CD4-positive, alpha-beta T cell treated with Interleukin-15 for 1 hour (primary cell): ENCODE measurements at regions not wholly inside any gene's neighbourhood (a gene's known extent, or its start where the extent isn't known, plus 50 kb on each side); places are given as distances from the start of the nearest gene placed in this dataset.

ENCODE experiments used
- DNase-seq: peaks from one replicate; pipeline ENCODE4 v3.0.0-alpha.2; 2020

DNA sequence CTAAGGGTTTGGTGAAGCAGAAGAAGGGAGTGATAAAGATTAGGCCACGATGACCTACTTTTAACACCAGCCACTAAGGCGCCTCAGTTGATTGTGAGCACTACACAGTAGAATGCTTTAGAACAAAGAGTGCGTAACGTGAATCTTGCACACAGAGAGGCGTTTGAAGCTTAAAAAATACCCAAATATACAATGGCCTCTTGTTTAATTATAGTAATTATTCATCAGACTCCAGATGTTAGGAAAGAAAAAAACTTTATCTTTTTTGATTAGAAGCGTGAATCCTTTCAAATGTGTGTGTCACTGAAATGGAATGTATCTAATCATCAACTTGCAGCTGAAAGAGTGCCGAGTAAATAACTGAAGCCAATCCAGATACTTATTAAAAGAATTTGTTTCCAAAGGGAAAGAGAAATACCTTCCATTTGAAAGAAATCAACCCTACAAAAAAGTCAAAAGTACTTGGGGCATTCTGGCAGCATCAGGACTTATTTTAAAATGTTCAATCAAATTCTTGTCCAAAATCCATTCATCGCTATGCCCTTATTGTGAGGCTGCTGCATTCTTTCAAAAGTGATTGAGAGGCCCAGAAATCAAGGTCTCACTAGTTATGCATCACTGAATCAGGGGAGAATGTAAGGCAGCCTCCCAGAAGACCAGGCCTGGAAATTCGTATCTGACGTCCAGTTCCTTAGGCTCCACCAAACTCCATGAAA, 337.5 kb downstream of the ZNF608 start:
- no peak for DNase-seq

DNA sequence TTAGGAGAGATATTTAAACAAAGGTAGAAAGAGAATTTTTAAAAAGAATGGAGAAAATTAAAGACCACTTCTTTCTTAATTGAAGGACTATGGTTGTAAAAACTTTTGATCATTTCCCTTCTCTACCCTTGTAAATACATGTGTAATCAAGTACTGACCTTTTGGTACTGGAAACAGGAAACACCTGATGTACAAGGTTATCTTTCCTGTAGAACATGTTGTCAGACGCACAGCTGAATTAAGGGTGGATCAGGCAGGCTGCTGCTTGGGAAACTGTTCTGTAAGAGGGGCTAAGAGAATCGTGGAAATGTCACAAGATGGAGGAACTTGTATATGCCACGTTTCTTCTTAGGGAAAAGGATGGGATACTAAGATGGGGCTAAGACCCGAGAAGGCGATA, 341.6 kb downstream of the ZNF608 start:
- DNase-seq, result no peak

GRCh38 chr5:124403281-124403680, 343.2 kb downstream of the ZNF608 start:
- no peak for DNase-seq

- DNase-seq, result no peak
These were observed 344.3 kb downstream of the ZNF608 start for GRCh38 chr5:124402144-124402581.

GRCh38 chr5:124401476-124402143, 344.8 kb downstream of the ZNF608 start:
- DNase-seq, result no peak

DNA sequence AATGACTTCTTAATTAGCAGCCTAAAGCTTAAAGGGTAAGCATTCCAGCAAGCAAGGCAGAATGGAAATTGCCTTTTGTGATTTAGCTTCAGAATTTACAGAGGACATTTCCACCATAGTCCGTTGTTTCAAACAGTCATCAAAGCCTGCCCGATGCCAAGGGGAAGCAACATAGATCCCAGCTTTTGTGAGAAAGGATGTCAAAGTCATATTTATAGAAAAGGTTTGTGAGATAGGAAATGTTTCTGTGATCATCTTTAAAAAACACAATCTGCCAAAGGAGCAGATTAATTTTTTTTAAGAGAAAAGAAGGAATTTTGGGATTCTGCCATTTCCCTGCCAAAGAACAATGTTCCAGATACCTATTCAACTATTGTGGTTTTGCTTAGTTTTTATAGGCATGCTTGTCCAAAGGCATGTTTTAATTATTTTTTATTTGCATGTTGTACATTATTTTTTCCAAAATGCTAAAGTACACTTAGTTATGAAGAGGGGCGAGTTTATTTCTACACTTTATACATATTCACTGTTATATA, 346.9 kb downstream of the ZNF608 start:
- DNase-seq, result no peak

DNA sequence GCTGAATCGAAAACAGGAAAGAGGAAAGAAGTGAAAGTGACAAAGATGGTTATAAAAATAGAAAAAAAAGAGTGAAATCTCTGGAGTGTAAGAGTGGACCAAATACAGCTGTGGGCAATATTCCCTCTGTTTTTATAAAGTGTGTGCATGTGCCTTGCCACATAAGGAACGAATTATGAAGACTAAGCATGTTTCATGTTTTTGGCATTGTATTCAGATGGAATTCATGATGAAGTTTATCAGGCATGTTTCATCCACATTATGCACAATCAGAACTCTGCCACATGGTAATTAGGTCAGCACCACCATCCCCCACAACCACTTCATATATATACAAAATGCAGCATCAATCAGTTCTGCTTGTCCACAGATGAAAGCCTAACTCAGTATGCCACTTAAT, 348.0 kb downstream of the ZNF608 start:
- DNase-seq, result no peak

GRCh38 chr5:124397317-124397716, 349.1 kb downstream of the ZNF608 start:
- no peak for DNase-seq

GRCh38 chr5:124395926-124396325, 350.5 kb downstream of the ZNF608 start:
- no peak for DNase-seq

DNA sequence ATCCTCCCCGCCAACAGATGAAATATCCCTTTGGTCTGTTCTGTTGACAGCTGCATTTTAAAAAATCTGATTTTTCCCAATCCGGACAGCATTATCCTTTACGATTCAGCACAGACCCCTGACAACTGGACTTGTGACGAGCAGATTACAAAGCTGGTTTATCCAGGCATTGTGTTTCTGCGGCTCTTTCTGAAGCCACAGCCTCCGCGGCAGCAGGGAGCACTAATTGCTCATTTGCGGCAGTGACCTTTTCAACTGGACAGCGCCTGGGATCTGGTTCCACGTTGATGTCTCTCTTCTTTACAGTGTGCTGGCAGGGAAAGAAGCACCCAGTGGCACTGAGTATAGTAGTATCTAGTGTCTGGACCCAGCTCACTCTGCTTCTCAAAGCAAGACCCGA, 351.2 kb downstream of the ZNF608 start:
- no peak for DNase-seq

DNA sequence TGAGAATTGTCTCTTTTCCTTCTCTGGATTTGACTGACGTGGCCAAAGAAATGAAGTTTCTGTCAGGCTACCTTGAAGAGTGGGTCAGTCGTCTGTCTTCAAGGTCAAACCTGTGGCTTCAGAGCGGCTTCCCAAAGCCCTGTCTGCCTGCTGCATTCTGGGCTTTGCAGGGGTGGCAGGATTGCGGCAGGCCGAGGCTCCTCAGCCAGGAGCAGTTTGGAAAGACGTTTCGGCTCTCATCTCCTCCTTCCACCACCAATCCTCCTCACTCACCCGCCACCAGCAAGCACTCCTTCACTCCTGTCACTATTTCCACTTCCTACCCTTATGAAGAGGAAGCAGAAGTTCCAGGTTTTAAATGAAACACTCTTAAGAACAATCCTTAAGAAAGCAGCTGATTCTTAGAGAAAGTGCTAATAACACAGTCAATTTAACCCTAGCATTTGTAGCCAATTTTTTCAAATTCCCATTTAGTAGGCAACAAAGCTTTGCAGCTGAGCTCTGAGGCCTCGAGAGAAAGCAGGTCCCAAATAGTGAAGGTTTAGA, 351.7 kb downstream of the ZNF608 start:
- DNase-seq, result no peak

GRCh38 chr5:124393584-124394379, 352.7 kb downstream of the ZNF608 start:
- DNase-seq, result no peak

- DNase-seq, result no peak
These were observed 362.7 kb downstream of the ZNF608 start for GRCh38 chr5:124383693-124384092.

GRCh38 chr5:124377386-124377785, 369.1 kb downstream of the ZNF608 start:
- no peak for DNase-seq

DNA sequence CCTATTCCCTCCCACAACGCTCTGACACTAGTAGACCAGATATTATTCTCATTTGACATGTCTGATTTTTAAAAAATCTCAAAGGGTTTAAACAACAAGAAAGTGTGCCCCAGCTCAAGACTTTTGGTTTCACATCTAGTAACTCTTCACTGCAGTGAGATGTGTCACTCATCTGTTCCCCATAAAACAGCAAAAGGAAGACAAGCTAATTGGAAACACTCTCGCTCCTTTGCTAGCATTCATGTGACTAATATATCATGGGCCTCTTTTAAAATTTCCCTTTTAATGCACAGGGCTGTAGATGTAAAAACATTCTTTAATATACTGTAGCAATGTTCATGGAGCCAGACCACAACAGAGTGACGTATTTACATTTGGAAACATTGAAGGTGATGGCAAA, 372.6 kb downstream of the ZNF608 start:
- DNase-seq, result no peak

DNA sequence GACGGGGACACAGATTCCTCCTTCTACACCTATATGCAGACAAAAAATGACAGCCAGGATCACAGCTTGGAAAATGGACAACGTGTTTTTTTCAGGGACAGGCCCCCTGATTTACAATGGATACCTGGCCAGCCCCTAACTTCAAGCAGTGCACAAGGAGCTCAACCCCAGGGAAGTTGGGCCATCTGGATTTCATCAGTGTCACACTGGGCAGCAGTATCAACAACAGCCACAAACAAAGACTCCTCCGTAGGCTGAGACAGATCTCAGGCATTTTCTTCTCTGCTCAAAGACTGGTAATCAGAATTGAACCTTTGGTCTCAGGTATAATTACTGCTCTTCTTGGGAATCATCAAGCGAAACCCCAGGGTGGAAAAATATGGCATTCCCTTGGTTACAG, 374.0 kb downstream of the ZNF608 start:
- DNase-seq, result no peak

DNA sequence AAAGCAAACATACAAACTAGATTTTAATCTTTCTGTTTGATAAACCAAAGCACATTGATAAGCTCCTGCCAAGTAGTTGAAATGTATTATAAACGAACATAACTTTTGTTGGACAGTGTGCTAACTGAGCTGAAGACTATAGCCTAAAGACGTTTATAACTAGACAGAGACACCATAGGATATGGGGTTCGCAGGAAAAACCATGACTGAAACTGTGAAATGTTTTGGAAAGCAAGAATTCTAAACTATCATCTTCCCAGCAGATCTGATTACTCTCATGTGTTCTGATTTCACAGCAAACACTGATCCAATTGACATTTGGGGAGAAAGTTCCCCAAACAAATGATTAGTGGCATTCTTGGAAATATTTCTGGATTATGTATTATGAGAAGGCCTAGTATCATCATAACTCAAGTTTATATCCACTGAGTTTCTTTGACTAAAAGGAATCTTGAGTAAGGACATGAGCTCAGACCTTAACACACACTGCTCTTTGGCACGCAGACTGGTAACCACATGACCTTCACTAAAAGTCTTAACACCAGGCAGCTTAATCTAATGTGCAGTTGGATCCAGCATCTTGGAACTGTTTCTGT, 375.2 kb downstream of the ZNF608 start:
- no peak for DNase-seq

GRCh38 chr5:124370601-124371000, 375.8 kb downstream of the ZNF608 start:
- DNase-seq, result no peak

DNA sequence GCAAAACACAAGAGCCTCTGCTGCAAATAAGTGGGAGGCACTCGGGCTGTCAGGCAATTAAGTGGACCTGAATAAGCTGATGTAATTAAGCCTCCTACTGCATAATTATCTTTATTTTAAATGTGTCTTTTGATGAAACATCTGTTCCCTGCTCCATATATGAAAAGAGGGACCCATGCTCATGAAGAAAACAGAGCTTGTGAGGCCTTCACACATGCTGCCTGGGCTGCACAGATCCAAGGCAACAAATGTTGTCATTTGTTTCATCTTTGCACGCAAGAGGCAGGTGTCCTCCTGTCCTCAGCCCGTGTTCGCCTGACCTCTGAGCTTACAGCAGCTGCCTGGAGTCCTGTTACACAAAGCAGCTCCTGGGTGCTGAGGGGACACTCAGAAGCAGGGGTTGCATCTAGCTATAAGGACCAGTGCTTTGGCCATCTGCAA, 381.1 kb downstream of the ZNF608 start:
- no peak for DNase-seq

GRCh38 chr5:124355928-124356327, 390.5 kb downstream of the ZNF608 start:
- no peak for DNase-seq

GRCh38 chr5:124353016-124353415, 393.4 kb downstream of the ZNF608 start:
- DNase-seq, result no peak

DNA sequence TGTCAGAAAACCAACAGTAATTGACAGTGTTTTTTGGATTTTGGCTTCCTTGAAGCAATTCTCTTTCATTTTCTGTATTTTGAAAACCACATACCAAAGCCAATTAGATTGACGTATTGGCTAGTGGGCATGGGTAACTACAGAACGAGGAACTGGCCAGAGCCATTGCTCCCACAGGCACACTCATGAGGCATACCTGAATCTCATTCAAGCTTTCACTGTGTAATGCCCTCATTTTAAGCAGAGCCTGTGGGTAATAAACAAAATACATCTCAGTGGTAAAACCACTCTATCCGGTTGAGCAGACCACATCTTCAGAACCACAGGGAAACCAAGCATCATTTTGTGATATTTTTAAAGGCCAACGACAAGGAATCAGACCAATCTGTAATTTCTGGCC, 394.1 kb downstream of the ZNF608 start:
- DNase-seq, result no peak

GRCh38 chr5:124349931-124350330, 396.5 kb downstream of the ZNF608 start:
- DNase-seq, result no peak
